ENCODE measurements at regions not wholly inside any gene's neighbourhood (a gene's known extent, or its start where the extent isn't known, plus 50 kb on each side); places are given as distances from the start of the nearest gene placed in this dataset.

DNA sequence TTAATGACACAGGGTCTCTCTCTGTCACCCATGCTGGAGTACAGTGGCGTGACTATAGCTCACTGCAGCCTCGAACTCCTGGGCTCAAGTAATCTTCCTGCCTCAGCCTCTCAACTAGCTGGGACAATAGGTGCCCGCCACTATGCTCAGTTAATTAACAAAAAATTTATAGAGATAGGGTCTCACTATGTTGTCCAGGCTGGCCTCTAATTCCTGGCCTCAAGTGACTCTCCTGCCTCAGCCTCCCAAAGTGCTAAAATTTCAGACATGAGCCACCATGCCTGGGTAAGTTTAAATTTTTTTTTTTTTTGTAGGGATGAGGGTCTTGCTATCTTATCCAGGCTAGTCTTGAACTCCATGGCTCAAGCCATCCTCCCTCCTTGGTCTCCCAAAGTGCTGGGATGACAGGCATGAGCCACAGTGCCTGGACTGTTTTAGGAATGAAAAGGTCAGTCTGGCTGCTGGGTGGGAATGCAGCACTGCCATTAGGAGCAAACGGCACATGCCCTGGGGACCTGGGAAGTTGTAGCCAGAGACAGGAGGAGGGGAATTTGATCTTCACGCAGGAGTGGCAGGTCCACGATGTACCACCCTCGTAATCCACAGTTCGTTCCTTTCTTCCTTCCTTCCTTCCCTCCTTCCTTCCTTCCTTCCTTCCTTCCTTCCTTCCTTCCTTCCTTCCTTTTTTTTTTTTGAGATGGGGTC is 106.7 kb downstream of the HAPSTR1 start:
- Histone ChIP-seq H3K4me2 (ENCODE audit: extremely low read depth, insufficient read depth, low read length) (no peak overlapping the region), H3K9ac (ENCODE audit: insufficient read depth, low read length) (no peak overlapping the region), H3K79me2 (ENCODE audit: control insufficient read depth, insufficient read depth, low read length) (no peaks in the 10 kb centered on the region), H3K36me3 (ENCODE audit: control insufficient read depth, insufficient read depth, low read length) (no peaks in the 10 kb centered on the region), H3K9me3 (ENCODE audit: control insufficient read depth, insufficient read depth, low read depth, low read length) (no peaks in the 10 kb centered on the region), H3K27ac (ENCODE audit: insufficient read depth, low read length) (no peak overlapping the region), H3K27me3 (ENCODE audit: control insufficient read depth, insufficient read depth, low read length) (no peaks in the 10 kb centered on the region), H3K4me3 (replicated peaks in 1 of 4; ENCODE audit: control extremely low read depth in 1 of 4, insufficient read depth in 1 of 4, low read depth in 3 of 4, low read length in 4 of 4) (no peak overlapping the region), H2AFZ (ENCODE audit: low read length) (no peak overlapping the region), H3K4me1 (ENCODE audit: control insufficient read depth, extremely low read depth, insufficient read depth, low read length) (no peaks in the 10 kb centered on the region), H4K20me1 (ENCODE audit: control insufficient read depth, extremely low read depth, insufficient read depth, low read length) (no peaks in the 10 kb centered on the region)
- no peak for DNase-seq (ENCODE audit: low read depth in 2 of 2)
- TF ChIP-seq, protein P1, sequence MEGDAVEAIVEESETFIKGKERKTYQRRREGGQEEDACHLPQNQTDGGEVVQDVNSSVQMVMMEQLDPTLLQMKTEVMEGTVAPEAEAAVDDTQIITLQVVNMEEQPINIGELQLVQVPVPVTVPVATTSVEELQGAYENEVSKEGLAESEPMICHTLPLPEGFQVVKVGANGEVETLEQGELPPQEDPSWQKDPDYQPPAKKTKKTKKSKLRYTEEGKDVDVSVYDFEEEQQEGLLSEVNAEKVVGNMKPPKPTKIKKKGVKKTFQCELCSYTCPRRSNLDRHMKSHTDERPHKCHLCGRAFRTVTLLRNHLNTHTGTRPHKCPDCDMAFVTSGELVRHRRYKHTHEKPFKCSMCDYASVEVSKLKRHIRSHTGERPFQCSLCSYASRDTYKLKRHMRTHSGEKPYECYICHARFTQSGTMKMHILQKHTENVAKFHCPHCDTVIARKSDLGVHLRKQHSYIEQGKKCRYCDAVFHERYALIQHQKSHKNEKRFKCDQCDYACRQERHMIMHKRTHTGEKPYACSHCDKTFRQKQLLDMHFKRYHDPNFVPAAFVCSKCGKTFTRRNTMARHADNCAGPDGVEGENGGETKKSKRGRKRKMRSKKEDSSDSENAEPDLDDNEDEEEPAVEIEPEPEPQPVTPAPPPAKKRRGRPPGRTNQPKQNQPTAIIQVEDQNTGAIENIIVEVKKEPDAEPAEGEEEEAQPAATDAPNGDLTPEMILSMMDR (conservative IDR thresholded peaks at IDR 0.05 in 1 of 2, IDR thresholded peaks at IDR 0.05 in 1 of 2; ENCODE audit: low read depth in 1 of 2, low read length in 2 of 2), result no peak
- no peak for TF ChIP-seq EZH2 (IDR thresholded peaks at IDR 0.05; ENCODE audit: low read length, missing control alignments)

DNA sequence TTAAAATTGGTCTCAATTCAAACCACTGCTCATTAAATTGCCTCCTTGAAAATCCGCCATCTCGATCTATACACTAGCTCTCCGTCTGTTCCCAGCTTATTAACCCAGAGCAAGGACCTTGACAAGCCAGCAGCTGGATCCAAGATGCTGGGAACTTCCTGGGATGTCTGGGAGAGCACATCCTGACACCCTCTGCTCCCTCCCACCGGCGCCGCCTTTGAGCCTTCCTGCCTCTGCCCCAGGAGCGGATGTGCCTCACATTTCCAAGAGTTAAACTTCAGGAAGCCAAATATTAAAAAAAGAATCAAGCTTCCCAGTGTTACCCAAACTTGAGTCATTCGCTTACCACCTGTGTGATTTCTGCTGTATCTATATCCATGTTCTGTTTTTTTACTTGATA is 107.9 kb downstream of the HAPSTR1 start:
- Histone ChIP-seq H3K9ac (ENCODE audit: insufficient read depth, low read length) (no peak overlapping the region), H3K79me2 (ENCODE audit: control insufficient read depth, insufficient read depth, low read length) (no peaks in the 10 kb centered on the region), H3K4me3 (replicated peaks in 1 of 4; ENCODE audit: control extremely low read depth in 1 of 4, insufficient read depth in 1 of 4, low read depth in 3 of 4, low read length in 4 of 4) (no peak overlapping the region), H3K4me1 (ENCODE audit: control insufficient read depth, extremely low read depth, insufficient read depth, low read length) (no peaks in the 10 kb centered on the region), H3K36me3 (ENCODE audit: control insufficient read depth, insufficient read depth, low read length) (no peaks in the 10 kb centered on the region), H4K20me1 (ENCODE audit: control insufficient read depth, extremely low read depth, insufficient read depth, low read length) (no peaks in the 10 kb centered on the region), H2AFZ (ENCODE audit: low read length) (no peak overlapping the region), H3K27ac (ENCODE audit: insufficient read depth, low read length) (no peak overlapping the region), H3K27me3 (ENCODE audit: control insufficient read depth, insufficient read depth, low read length) (no peaks in the 10 kb centered on the region), H3K4me2 (ENCODE audit: extremely low read depth, insufficient read depth, low read length) (no peak overlapping the region), H3K9me3 (ENCODE audit: control insufficient read depth, insufficient read depth, low read depth, low read length) (no peaks in the 10 kb centered on the region)
- no peak for DNase-seq (ENCODE audit: low read depth in 2 of 2)
- TF ChIP-seq EZH2 (IDR thresholded peaks at IDR 0.05; ENCODE audit: low read length, missing control alignments), result no peak
- TF ChIP-seq, protein P1 (conservative IDR thresholded peaks at IDR 0.05 in 1 of 2, IDR thresholded peaks at IDR 0.05 in 1 of 2; ENCODE audit: low read depth in 1 of 2, low read length in 2 of 2), result no peak

DNA sequence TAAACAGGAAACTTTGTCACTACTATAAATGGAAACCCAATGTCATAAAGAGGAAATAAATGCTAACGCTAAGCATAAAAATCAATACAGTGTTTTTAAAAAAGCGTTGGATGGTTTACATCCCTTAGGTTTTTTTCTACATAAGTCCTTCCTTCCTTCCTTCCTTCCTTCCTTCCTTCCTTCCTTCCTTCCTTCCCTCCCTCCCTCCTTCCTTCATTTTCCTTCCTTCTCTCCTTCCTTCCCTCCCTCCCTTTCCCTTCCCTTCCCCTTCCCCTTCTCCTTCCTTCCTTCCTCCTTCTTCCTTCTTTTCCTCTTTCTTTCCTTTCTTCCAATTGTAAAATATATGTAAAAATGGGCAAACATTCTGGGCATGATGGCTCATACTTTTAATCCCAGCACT is 108.3 kb downstream of the HAPSTR1 start:
- Histone ChIP-seq H3K36me3 (ENCODE audit: control insufficient read depth, insufficient read depth, low read length) (no peaks in the 10 kb centered on the region), H3K27ac (ENCODE audit: insufficient read depth, low read length) (no peak overlapping the region), H3K4me2 (ENCODE audit: extremely low read depth, insufficient read depth, low read length) (no peak overlapping the region), H3K4me3 (replicated peaks in 1 of 4; ENCODE audit: control extremely low read depth in 1 of 4, insufficient read depth in 1 of 4, low read depth in 3 of 4, low read length in 4 of 4) (no peak overlapping the region), H3K9me3 (ENCODE audit: control insufficient read depth, insufficient read depth, low read depth, low read length) (no peaks in the 10 kb centered on the region), H3K4me1 (ENCODE audit: control insufficient read depth, extremely low read depth, insufficient read depth, low read length) (no peaks in the 10 kb centered on the region), H2AFZ (ENCODE audit: low read length) (no peak overlapping the region), H3K79me2 (ENCODE audit: control insufficient read depth, insufficient read depth, low read length) (no peaks in the 10 kb centered on the region), H4K20me1 (ENCODE audit: control insufficient read depth, extremely low read depth, insufficient read depth, low read length) (no peaks in the 10 kb centered on the region), H3K9ac (ENCODE audit: insufficient read depth, low read length) (no peak overlapping the region), H3K27me3 (ENCODE audit: control insufficient read depth, insufficient read depth, low read length) (no peaks in the 10 kb centered on the region)
- TF ChIP-seq, protein P1 (conservative IDR thresholded peaks at IDR 0.05 in 1 of 2, IDR thresholded peaks at IDR 0.05 in 1 of 2; ENCODE audit: low read depth in 1 of 2, low read length in 2 of 2), result no peak
- TF ChIP-seq EZH2 (IDR thresholded peaks at IDR 0.05; ENCODE audit: low read length, missing control alignments), result no peak
- no peak for DNase-seq (ENCODE audit: low read depth in 2 of 2)

All from fibroblast of lung (primary cell).